HG03460 (cell line): ENCODE measurements at regions not wholly inside any gene's neighbourhood (a gene's known extent, or its start where the extent isn't known, plus 50 kb on each side); places are given as distances from the start of the nearest gene placed in this dataset.

Source experiments
- ATAC-seq: cut with Tn5 transposase; IDR thresholded peaks from one replicate; pipeline ENCODE4 v1.9.1; 2021; ENCODE audit not compliant: unreplicated experiment

GRCh38 chr18:6465281-6465680 lies 50.6 kb upstream of the L3MBTL4 start:
- ATAC-seq = no peak

DNA sequence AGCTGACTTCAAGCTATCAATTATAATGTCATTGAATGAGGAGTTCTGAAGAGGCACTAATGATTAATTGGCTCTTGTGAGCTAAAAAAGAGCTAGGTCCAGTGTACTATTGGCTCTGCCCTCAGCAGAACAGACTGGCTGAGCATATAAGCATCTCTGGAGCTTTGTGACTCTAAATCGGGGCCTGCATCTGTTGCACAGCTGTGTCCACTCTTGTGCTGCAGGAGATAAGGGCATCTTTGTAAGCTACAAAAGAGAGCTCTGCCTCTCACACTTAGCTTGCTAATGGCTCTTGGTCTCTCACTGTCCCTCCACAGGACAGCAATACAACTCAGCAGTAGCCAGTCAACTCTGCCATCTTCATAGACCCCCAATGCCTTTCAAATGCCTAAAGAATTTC lies 61.5 kb upstream of the L3MBTL4 start:
- ATAC-seq = no peak

DNA sequence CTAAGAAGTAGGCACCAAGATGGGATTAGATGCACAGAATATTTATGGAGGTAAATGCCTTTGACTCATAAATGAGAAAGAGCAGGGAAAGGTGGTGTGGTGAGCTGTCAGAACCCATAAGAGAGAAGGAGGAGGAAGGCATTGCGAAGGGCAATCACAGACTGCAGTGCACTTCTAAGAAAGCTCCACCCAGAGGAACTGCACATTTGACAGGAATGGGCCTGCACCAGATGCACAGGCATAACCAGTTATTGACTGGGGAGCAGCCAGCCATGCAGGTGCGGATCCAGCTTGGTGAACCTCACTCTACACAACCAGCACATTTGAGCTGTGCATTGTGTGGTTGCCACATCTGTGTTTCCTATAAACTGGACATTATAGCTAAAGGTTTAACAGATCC lies 62.2 kb upstream of the L3MBTL4 start:
- ATAC-seq = no peak

- ATAC-seq = no peak
Measured at GRCh38 chr18:6478121-6478520, 63.4 kb upstream of the L3MBTL4 start.

DNA sequence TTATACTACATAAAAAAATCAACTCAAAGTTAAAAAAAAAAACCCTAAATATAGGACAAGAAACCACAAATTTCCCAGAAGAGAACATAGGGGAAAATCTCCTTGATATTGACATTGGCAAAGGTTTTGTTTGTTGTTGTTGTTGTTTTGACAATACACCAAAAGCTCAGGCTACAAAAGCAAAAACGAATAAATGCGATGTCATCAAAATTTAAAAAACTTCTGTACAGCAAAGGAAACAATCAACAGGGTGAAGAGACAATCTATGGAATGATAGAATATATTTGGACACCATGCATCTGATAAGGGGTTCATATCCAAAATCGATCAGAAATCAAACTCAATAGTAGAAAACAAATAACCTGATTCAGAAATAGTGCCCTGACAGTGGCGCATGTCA lies 65.0 kb upstream of the L3MBTL4 start:
- ATAC-seq = no peak

- ATAC-seq = peak; percentile 71
Measured at GRCh38 chr18:6482198-6482977, 67.7 kb upstream of the L3MBTL4 start.

DNA sequence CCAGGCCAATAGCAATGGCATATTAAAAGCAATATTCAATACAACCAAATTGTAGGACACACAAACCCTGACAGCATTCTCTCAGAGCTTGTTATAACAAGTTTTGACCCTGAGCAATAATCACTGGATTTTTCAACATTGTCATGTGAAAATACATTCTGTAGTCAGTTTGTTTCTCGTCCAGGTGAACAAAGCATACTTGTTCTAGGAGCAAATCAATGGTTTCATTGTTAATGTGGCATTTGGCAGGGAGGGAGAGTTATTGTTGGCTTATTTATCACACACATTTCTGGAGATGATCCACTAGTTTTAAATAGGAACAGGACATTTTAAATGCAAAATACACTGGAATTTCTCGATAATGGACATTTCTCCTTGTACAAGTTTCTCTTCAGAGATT lies 69.9 kb upstream of the L3MBTL4 start:
- no peak for ATAC-seq

DNA sequence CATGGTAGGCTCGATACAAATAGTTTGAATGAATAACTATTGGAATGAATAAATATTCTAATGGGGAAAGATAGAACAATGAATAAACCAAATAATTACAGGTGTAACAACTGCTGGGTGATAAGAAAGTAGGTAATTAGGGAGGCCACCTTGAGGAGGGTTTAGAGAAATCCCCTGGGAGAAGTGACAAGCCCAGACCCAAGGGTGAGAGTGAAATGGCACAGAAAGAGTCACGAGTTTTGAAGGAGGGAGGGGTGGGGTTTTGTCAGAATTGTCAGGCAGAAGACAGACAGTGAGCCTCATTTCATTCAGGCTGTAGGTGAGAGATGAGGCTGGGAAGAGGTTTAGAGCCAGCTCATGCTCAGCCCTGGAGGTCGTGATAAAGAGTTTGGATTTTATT lies 71.6 kb upstream of the L3MBTL4 start:
- ATAC-seq = no peak

DNA sequence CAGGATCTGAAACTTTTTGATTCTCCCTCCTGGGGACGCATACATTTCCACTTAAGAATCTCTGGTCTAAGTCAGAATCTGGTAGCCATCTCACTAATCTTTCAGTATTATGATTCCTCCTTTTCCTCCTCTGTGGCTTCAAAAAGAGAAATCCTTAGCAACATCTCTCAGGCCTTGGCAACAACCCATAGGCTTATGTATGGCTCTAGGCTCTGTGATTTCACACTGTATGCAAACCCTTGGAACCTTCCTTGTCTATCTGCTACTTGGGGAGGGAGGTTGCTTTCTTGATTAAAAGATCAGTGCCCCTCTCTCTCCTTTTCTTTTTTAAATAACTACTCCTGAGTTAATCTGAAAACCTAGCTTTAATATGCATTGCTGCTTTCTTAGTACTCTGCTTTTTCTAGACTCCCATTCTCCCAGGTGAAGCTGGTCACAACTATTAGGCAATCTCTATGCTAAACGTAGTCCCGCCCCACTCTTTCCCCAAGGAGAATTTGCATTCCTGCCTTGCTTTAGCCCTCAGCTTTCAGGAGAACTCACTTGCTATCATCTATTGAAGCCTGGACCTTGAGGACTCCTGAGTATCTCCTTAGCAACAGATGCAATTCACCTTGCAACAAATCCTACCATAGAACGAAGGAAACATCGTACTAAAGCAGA lies 72.2 kb upstream of the L3MBTL4 start:
- no peak for ATAC-seq

GRCh38 chr18:6487968-6488367 lies 73.3 kb upstream of the L3MBTL4 start:
- no peak for ATAC-seq

GRCh38 chr18:6488956-6489355 lies 74.2 kb upstream of the L3MBTL4 start:
- no peak for ATAC-seq

- ATAC-seq = no peak
Measured at GRCh38 chr18:6489977-6490376, 75.3 kb upstream of the L3MBTL4 start.

DNA sequence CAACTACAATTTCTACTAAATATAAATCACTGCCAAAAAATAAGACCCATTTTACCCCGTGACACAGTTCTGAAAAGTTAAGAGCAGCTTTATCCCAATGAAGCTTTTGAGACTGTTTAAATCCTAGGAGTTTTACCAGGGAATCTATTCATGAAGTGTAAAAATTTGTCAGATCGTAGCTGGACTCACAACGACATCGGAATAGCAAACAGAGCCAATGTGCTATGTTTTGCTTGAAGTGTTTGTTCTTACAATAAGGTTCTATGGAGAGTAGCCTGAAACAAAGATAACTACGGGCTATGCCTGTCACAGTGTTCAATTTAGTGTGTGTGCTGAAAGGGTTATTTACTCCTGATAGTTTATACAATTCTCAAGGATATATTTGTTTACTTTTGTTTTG lies 78.5 kb upstream of the L3MBTL4 start:
- no peak for ATAC-seq

DNA sequence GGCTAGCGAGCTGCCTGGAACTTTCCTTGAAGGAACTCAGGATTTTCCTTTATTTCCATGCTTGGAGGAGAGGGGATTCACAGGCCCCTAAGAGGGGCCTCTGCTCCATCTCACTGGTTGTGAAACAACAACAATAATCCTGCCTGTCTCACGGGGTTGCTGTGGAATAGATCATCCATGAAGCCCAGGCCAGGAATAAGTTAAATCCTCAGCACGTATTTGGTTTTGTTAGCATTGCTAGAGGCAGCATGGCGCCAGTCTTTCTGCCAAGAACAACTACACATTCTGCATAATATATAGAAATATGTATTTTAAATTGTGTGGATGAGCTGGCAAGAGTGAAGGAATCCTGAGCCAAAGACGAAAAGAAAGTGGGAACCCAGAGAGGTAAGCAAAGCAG lies 80.8 kb upstream of the L3MBTL4 start:
- ATAC-seq = no peak

DNA sequence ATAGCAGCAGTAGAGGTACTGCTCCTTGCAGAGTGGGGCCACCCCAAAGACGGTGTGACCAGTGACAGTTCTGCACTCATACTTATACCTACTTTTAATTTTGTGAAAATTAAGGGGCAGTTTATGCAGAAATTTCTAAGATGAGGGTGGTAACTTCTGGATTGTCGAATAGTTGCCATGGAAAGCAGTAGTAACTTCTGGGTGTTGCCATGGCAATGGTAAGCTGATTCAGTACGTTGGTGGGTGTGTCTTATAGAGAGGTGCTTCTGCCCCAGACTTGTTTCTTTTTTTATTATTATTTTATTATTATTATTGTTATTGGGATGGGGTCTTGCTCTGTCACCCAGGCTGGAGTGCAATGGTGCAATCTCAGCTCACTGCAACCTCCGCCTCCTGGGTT lies 82.8 kb upstream of the L3MBTL4 start:
- ATAC-seq = no peak

- ATAC-seq = no peak
Measured at GRCh38 chr18:6498289-6498856, 83.7 kb upstream of the L3MBTL4 start.

- no peak for ATAC-seq
Measured at GRCh38 chr18:6504605-6505497, 90.1 kb upstream of the L3MBTL4 start.

GRCh38 chr18:6505498-6505875 lies 90.8 kb upstream of the L3MBTL4 start:
- no peak for ATAC-seq

DNA sequence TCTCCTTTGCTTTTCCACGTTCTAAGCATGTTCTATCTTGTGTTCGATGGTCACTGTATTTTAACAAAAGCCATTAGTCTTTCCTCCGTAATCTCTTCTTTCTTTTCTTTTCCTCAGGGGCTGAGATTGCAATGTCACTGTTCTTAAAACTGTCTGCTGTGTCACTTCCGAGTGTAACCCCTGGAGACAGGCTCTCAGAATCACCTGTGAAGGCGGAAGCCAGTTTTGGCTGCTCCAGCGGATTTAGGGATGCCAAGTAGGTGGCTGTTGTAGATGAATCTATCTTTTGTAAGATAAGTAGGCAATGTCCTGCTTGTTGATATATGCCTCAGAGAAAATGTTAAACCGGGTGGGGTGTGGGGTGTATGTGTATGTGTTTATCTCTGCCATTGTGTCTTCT lies 94.7 kb upstream of the L3MBTL4 start:
- no peak for ATAC-seq

DNA sequence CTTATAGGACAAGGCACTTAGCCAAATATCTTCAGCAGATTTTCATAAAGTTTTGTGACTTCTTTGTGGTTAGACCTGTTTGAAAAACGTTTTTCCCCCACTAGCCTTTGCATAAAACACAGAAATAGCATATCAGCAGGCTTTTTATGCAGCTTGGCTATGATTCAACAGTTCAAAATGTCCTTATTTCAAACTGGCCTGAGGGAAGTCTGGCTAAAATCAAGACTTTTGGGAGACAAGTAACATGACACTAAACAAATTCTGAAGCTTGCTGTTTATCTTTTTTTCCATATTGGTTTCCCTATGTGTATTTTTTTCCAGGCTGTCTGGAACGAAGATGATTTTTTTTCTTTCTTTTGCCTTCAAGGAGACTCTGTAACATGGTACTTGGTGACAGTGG lies 95.1 kb upstream of the L3MBTL4 start:
- no peak for ATAC-seq

GRCh38 chr18:6520901-6521300 lies 106.2 kb upstream of the L3MBTL4 start:
- no peak for ATAC-seq
